ENCODE measurements at regions not wholly inside any gene's neighbourhood (a gene's known extent, or its start where the extent isn't known, plus 50 kb on each side); places are given as distances from the start of the nearest gene placed in this dataset.
"Not testable (repeated sequence)": the region's sequence is repeated elsewhere in the genome, so short reads cannot be mapped to it uniquely, and the experiment has no call there.

- DNase-seq (ENCODE audit: low spot score) = no peak
- ATAC-seq (ENCODE audit: low FRiP score) = no peak
- TF ChIP-seq CTCF (IDR thresholded peaks at IDR 0.05) = no peak
These were observed 193.0 kb downstream of the JCAD start for GRCh38 chr10:29866356-29866755.

- no peak for TF ChIP-seq CTCF (IDR thresholded peaks at IDR 0.05)
- ATAC-seq (ENCODE audit: low FRiP score) (no peak), DNase-seq (ENCODE audit: low spot score) (no peak)
These were observed 193.6 kb downstream of the JCAD start for GRCh38 chr10:29865700-29866355.

GRCh38 chr10:29862923-29863614 is 196.3 kb downstream of the JCAD start:
- TF ChIP-seq CTCF (IDR thresholded peaks at IDR 0.05) = no peak
- ATAC-seq (ENCODE audit: low FRiP score) = no peak
- DNase-seq (ENCODE audit: low spot score) = no peak

GRCh38 chr10:29861811-29862505 is 197.4 kb downstream of the JCAD start:
- DNase-seq (ENCODE audit: low spot score) (no peak), ATAC-seq (ENCODE audit: low FRiP score) (no peak)
- TF ChIP-seq CTCF (IDR thresholded peaks at IDR 0.05) = no peak

GRCh38 chr10:29861231-29861630 is 198.2 kb downstream of the JCAD start:
- DNase-seq (ENCODE audit: low spot score) = not testable (repeated sequence)

GRCh38 chr10:29860166-29860565 is 199.2 kb downstream of the JCAD start:
- ATAC-seq (ENCODE audit: low FRiP score) (no peak), DNase-seq (ENCODE audit: low spot score) (no peak)
- TF ChIP-seq CTCF (IDR thresholded peaks at IDR 0.05) = no peak

More at GRCh38 chr10:29861231-29861630, 198.2 kb downstream of the JCAD start:
- not testable (repeated sequence) for ATAC-seq (ENCODE audit: low FRiP score)

GRCh38 chr10:29859521-29860130 is 199.8 kb downstream of the JCAD start:
- TF ChIP-seq CTCF (IDR thresholded peaks at IDR 0.05) = no peak
- ATAC-seq (ENCODE audit: low FRiP score) (no peak), DNase-seq (ENCODE audit: low spot score) (no peak)
